ENCODE measurements at regions not wholly inside any gene's neighbourhood (a gene's known extent, or its start where the extent isn't known, plus 50 kb on each side); places are given as distances from the start of the nearest gene placed in this dataset.
"Not testable (repeated sequence)": the region's sequence is repeated elsewhere in the genome, so short reads cannot be mapped to it uniquely, and the experiment has no call there.

- H3K4me1 Mint-ChIP-seq, result no peaks in the 10 kb centered on the region
- H3K9me3 Mint-ChIP-seq, result peaks cover 4% of the 10 kb centered on the region
- ChIA-PET CTCF (no interaction called here), POLR2A (no interaction called here)
- no peak for ATAC-seq (ENCODE audit: low read depth)
- DNase-seq, result no peak
- TF ChIP-seq CTCF (IDR thresholded peaks at IDR 0.05), result no peak
- H3K4me3 Mint-ChIP-seq, result no peak overlapping the region
- H3K27me3 Mint-ChIP-seq, result peaks cover 12% of the 10 kb centered on the region
- intact Hi-C loops (cut with micrococcal nuclease), result no loop called here
- H3K36me3 Mint-ChIP-seq (ENCODE audit: low read depth), result no peaks in the 10 kb centered on the region
- no peak overlapping the region for H3K27ac Mint-ChIP-seq
These were observed 82.4 kb upstream of the TOX2 start for GRCh38 chr20:43832096-43832816.

GRCh38 chr20:43831481-43832065, 83.1 kb upstream of the TOX2 start:
- no peak overlapping the region for H3K27ac Mint-ChIP-seq
- H3K36me3 Mint-ChIP-seq (ENCODE audit: low read depth), result no peaks in the 10 kb centered on the region
- CTCF ChIA-PET, result no interaction called here
- DNase-seq (no peak), ATAC-seq (ENCODE audit: low read depth) (no peak)
- peaks cover 4% of the 10 kb centered on the region for H3K9me3 Mint-ChIP-seq
- TF ChIP-seq CTCF (IDR thresholded peaks at IDR 0.05), result no peak
- peaks cover 12% of the 10 kb centered on the region for H3K27me3 Mint-ChIP-seq
- H3K4me1 Mint-ChIP-seq, result no peaks in the 10 kb centered on the region
- H3K4me3 Mint-ChIP-seq, result no peak overlapping the region
- intact Hi-C loops (cut with micrococcal nuclease), result no loop called here
- POLR2A ChIA-PET, result no interaction called here

DNA sequence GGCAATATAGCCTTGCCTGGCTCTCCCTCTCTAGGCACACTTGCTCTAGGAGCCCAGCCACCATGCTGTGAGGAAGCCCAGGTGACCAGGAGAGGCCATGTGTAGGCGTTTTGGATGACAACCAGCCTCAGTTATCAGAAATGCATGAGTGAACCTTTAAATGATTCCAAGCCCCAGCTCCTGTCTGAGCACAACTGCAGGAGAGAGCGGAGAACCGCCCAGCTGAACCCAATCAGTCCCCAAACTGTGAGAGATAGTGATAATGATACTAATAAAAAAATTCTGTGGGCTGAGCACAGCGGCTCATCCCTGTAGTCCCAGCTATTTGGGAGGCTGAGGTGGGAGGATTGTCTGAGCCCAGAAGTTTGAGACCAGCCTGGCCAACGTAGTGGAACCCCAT, 83.8 kb upstream of the TOX2 start:
- POLR2A ChIA-PET, result no interaction called here
- Mint-ChIP-seq H3K36me3 (ENCODE audit: low read depth) (no peaks in the 10 kb centered on the region), H3K4me1 (peaks cover 1% of the 10 kb centered on the region), H3K27ac (no peak overlapping the region), H3K9me3 (peaks cover 4% of the 10 kb centered on the region), H3K4me3 (no peak overlapping the region), H3K27me3 (peaks cover 12% of the 10 kb centered on the region)
- no peak for DNase-seq
- intact Hi-C loops (cut with micrococcal nuclease), result no loop called here
- CTCF ChIA-PET, result no interaction called here
- TF ChIP-seq CTCF (IDR thresholded peaks at IDR 0.05), result no peak
- ATAC-seq (ENCODE audit: low read depth), result no peak

DNA sequence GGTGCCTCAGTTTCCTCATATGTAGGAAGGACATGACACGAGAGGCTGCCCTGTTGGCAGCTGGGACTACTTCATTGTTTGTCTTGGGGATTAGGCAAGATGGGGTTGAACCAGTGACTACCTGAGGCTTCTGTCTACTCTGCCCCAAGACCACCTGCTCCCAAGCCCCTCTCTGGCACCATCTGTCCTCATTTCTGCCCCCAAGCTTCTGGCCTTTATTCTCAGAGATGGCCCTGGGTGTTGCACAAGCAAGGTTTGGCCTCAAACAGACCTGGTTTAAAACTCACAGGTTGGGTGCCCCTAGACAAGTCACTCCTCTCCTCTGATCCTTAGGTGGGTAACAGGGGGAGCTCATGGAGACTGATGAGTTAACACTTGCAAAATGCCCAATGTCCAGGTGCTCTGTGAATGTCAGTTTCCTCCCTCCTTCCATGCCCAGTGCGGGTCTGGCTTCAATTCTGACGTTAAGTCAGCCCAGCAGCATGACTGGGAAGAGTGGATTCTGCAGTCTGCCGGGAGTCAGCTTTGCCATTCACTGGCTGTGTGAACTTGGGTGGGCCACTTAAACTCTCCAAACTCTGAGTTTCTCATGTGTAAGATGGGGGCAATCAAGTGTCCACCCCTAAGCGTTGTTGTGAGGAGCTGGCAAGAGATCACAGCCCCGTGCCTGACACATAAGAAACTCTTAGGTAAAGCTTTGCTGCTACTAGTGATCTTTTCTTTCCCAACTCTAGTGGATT, 84.5 kb upstream of the TOX2 start:
- Mint-ChIP-seq H3K27me3 (peaks cover 12% of the 10 kb centered on the region), H3K4me3 (no peak overlapping the region), H3K9me3 (peaks cover 4% of the 10 kb centered on the region), H3K27ac (no peak overlapping the region), H3K4me1 (peaks cover 7% of the 10 kb centered on the region), H3K36me3 (ENCODE audit: low read depth) (no peaks in the 10 kb centered on the region)
- intact Hi-C loops (cut with micrococcal nuclease), result no loop called here
- no peak for DNase-seq
- no peak for TF ChIP-seq CTCF (IDR thresholded peaks at IDR 0.05)
- ChIA-PET CTCF (no interaction called here), POLR2A (no interaction called here)
- no peak for ATAC-seq (ENCODE audit: low read depth)

- Mint-ChIP-seq H3K27me3 (peaks cover 15% of the 10 kb centered on the region), H3K27ac (no peak overlapping the region), H3K4me3 (no peak overlapping the region), H3K4me1 (peaks cover 7% of the 10 kb centered on the region), H3K36me3 (ENCODE audit: low read depth) (no peaks in the 10 kb centered on the region), H3K9me3 (peaks cover 4% of the 10 kb centered on the region)
- CTCF ChIA-PET, result no interaction called here
- intact Hi-C loops (cut with micrococcal nuclease), result no loop called here
- ATAC-seq (ENCODE audit: low read depth) (no peak), DNase-seq (no peak)
- TF ChIP-seq CTCF (IDR thresholded peaks at IDR 0.05), result no peak
- POLR2A ChIA-PET, result no interaction called here
These were observed 86.6 kb upstream of the TOX2 start for GRCh38 chr20:43827940-43828562.

DNA sequence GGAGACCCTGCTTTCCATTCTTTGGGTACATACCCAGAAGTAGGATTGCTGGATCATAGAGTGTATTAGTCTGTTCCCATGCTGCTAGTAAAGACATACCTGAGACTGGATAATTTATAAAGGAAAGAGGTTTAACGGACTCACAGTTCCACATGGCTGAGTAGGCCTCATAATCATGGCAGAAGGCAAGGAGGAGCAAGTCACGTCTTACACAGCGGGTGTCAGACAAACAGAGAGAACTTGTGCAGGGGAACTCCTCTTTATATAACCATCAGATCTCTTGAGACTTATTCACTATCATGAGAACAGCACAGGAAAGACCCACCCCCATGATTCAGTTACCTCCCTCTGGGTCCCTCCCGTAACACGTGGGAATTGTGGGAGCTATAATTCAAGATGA, 87.7 kb upstream of the TOX2 start:
- DNase-seq; CTCF ChIA-PET; ATAC-seq (ENCODE audit: low read depth); H3K4me3 Mint-ChIP-seq; H3K9me3 Mint-ChIP-seq; H3K4me1 Mint-ChIP-seq; intact Hi-C loops (cut with micrococcal nuclease); H3K36me3 Mint-ChIP-seq (ENCODE audit: low read depth); H3K27ac Mint-ChIP-seq: not testable (repeated sequence)
- POLR2A ChIA-PET, result interaction anchor here (0.9 kb wide), 1 partner anchor 76 kb away, joined by 3 read pairs; no protein-coding TSS in a partner anchor
- H3K27me3 Mint-ChIP-seq, result peaks cover 14% of the 10 kb centered on the region

Data from activated B cell treated with CpG ODN at 0.5 μM for 24 hours (primary cell).